COR-L47 (cell line): ENCODE measurements at regions not wholly inside any gene's neighbourhood (a gene's known extent, or its start where the extent isn't known, plus 50 kb on each side); places are given as distances from the start of the nearest gene placed in this dataset.
"Not testable (repeated sequence)": the region's sequence is repeated elsewhere in the genome, so short reads cannot be mapped to it uniquely, and the experiment has no call there.

ENCODE experiments used
- DNase-seq: peaks from one replicate; lab custom pipeline; 2025; lab: John Stamatoyannopoulos, UW

DNA sequence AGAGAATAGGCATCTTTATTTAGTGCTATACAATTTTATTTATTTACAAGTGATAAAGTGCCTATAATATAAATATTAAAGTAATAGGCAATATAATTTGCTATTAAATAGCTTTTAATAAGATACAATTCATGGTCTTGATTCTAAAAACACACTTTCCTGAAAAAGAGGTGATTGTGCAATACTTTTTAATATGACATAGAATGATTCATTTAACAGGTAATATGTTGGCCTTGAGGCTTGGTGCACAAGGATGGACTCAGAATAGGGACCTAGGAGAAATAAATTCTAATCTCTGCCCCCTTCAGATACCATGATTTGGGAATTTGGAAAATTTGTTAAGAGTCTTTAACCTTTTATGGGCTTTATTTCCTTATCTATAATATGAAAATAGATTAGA, 149.9 kb upstream of the FUT9 start:
- DNase-seq = no peak

DNA sequence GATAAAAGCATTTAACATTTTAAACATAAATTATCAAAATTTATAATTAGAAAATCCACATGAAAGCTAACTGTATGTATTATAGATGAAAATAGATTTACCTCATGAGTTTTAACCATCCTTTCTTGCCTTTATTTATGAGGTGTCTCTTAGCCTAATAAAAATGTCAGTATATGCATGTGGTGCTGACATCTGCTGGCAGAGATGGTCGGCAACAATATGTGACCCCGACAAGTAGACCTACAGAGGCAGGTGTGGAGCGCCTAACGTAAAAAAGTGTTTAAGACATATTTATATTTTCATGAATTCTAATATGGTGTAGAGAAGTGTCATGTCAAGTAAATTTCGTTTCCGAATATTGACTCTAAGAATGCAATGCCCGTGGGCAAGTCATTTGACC, 149.0 kb upstream of the FUT9 start:
- DNase-seq = no peak

DNA sequence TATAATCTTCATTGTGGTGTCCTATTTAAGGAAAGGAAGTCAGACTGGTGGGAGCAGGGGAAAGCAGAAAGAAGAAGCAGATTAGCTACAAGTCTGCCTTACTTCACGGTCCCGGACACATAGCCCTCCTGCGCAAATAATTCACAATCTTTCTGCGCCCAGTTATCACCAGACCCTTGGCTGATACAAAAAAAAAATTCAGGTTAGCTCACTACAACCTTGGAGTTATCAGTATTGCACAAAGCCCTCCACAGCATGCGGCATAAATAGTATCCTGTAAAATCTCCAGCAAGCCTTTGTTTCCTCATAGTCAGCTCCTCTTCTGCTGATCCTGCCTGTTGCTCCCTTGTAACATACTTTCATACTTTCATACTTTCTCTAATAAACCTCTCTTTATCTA, 148.6 kb upstream of the FUT9 start:
- no peak for DNase-seq

- no peak for DNase-seq
These were observed 138.3 kb upstream of the FUT9 start for GRCh38 chr6:95877480-95877879.

DNA sequence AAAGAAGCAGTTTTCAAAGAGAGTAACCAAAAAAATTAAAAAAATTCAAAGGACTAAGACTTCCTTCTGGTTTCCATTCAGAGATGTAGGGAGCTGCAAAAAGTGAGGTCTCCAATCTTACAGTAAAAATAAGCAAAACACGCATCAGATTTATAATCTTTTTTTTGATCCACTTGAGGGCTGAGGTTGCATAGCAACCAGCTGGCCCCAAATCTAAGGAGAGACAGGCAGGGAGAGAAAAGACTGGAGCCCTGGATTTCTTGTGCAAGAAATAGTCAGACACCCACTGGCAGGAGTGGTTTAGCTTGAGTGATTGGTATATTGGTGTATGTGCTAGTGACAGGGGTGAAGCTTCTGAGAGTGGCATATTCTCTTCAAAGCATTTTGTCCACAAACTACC, 135.9 kb upstream of the FUT9 start:
- no peak for DNase-seq

GRCh38 chr6:95882371-95882770, 133.4 kb upstream of the FUT9 start:
- no peak for DNase-seq

DNA sequence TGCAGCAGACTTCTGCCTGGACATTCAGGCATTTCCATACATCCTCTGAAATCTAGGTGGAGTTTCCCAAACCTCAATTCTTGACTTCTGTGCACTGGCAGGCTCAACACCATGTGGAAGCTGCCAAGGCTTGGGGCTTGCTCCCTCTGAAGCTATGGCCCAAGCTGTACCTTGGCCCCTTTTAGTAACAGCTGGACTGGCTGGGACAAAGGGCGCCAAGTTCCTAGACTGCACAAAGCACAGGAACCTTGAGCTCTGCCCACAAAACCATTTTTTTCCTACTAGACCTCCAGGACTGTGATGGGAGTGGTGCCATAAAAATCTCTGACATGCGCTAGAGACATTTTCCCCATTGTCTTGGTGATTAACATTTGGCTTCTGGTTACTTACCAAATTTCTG, 127.1 kb upstream of the FUT9 start:
- DNase-seq = not testable (repeated sequence)

DNA sequence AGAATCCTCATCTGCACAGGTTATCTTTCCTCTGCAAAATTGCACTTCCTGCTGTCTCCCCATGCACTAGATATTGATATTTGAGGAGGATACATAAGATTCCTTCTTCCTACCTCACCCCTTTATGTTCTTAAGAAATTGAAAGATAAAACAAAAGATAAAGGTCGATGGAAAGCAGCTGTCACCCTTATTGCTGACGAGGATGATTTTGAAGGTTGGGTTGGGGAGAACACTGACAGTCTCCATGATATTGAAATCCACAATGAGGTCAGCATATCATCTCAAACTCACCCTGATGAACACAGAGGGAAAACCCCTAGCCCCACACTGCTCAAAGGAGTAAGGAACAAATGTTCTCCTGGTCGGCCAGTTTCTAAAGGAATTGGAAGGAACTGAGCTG, 110.6 kb upstream of the FUT9 start:
- DNase-seq = no peak

DNA sequence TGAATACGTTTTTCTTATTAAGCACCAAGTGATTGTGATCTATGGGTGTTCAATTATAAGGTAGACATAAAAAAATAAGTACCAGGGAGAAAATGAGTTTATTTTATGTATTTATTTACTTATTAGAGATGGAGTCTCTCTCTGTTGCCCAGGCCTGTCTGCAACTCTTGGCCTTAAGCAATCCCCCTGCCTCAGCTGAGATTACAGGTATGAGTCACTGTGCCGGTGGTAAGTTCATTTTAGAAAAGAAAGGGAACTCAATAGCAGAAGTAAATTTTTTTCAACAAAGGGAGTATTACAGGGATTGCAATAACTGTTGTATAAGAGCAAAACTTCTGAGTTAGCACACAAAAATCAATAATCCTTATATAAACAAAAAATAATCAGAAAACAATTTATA, 98.7 kb upstream of the FUT9 start:
- no peak for DNase-seq

DNA sequence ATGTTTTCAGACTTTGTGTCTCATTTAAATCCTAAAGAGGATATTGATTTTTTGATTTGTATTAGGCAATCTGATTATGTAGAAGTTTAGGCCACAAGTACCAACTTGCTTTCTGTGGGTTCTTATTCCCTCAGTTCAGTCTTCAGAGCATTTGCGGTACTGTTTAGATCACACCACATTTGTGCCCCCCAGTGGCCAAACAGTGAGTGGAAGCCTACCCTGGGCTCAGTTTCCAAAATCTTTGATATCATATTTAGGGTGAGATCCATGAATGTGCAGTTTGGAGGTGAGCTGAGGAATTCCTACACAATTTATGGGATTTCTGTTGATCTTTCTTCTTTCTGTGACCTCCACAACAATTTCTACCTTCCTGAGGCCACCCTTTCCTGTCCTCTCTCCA, 92.3 kb upstream of the FUT9 start:
- DNase-seq = no peak

DNA sequence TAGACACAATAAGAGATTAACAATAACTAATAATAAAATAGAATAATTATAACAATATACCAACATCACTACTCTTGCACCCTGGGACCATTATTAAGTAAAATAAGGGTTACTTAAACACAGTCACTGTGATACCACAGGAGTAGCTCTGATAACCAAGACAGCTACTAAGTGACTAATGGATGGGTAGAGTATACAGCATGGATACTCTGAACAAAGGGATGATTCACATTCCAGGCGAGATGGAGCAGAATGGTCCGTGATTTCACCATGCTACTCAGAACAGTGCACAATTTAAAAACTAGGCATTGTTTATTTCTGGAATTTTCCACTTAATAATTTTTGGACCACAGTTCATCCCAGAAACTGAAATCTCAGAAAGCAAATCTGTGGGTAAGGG, 80.0 kb upstream of the FUT9 start:
- DNase-seq = no peak

DNA sequence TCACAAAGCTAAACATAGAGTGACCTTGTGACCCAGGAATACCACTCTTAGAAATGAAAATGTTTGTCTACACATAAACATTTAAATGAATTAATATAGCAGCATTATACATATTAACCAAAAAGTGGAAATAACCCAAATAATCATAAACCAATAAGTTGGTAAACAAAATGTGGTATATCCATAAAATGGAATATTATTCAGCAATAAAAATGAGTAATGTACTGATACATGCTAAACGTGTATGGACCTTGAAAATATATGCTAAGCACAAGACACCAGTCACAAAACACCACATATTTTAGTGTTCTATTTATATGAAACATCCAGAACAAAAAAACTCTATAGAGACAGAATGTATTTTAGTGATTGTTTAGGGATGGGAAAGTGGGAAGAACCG, 68.9 kb upstream of the FUT9 start:
- DNase-seq = no peak

DNA sequence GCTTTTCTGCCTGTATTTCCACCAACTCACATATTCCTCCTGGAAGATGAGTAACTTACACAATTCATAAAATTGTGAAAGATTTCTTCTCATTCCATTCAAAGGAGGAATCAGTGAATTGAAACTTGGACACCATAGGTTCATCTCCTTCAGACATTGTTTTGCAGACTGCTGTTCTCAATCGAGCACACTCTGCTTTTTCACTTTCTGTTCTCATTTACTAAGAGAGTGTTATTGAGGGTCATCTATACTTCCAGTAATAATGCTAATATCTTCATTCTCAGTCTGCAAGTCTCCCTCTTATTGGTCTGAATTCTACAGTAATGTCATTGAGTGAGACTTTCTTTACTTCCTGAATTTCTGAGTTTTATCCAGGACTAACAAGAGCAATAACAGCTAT, 67.5 kb upstream of the FUT9 start:
- DNase-seq = no peak

GRCh38 chr6:95949985-95950384, 65.8 kb upstream of the FUT9 start:
- no peak for DNase-seq

DNA sequence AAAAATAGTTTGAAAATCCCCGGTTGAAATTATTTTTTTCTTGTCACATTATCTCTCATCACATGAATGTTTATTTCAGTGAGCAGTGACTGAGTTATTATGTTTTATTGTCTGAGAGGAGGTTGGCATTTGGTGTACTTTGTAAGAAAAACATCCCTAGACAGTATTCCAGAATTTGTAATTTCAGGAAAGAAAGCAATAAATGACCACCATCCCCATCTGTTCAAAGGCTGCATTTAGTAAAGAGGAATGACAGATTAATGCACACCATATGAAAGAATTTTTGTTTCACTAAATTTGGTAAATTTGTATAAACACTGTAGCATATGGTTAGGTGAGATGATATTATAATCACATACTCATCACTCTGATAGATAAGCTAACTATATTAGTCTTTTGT, 57.1 kb upstream of the FUT9 start:
- DNase-seq = no peak

- no peak for DNase-seq
These were observed 56.5 kb upstream of the FUT9 start for GRCh38 chr6:95959261-95959660.
